Endothelial cell of umbilical vein (primary cell): ENCODE measurements at regions not wholly inside any gene's neighbourhood (a gene's known extent, or its start where the extent isn't known, plus 50 kb on each side); places are given as distances from the start of the nearest gene placed in this dataset.

Source experiments
- BruUV-seq: library from RNA; stranded (reverse); fragments of 400-500 nt; replicated peaks from 2 replicates; lab custom pipeline; 2021; lab: Mats Ljungman, UMichigan
- CTCF ChIA-PET: fragments of 300-600, 350-600 bp; sonication (Branson Sonifier 250); formaldehyde crosslinking; loops from one replicate; lab custom pipeline; 2021; ENCODE audit warnings: antibody characterized with exemption, inconsistent platforms; lab: Charles Lee
- POLR2A ChIA-PET: fragments of 300-600, 350-600 bp; sonication (Branson Sonifier 250); formaldehyde crosslinking; loops from one replicate; lab custom pipeline; 2021; ENCODE audit warnings: antibody characterized with exemption, inconsistent platforms; lab: Charles Lee
- DNase-seq: peaks from one replicate; pipeline ENCODE4 v3.0.0-alpha.2; 2011; ENCODE audit warnings: low read depth, low spot score
- FAIRE-seq: peaks from 2 replicates; lab custom pipeline; 2011; peaks lifted over from hg19 to GRCh38; lab: Jason Lieb, UNC
- H2AFZ ChIP-seq: 2 replicates; pipeline ENCODE4 v1.6.0; 2012; ENCODE audit warnings: low read depth, low read length, control low read depth, inconsistent platforms
- H3K27ac ChIP-seq: 2 replicates; pipeline ENCODE4 v1.5.1; 2011; ENCODE audit warnings: low read depth, mild to moderate bottlenecking, control low read depth, low read length, moderate library complexity; ENCODE audit not compliant: insufficient read depth
- H3K27me3 ChIP-seq, 2 experiments: 2 replicates each; pipeline versions ENCODE4 v1.6.0 to v1.6.1; 2011; ENCODE audit warnings: low read length in 2 of 2, mixed read lengths in 1 of 2; ENCODE audit not compliant: control insufficient read depth in 2 of 2, insufficient read depth in 2 of 2
- H3K36me3 ChIP-seq, 2 experiments: 2 replicates in 1 of 2; 3 replicates in 1 of 2; pipeline ENCODE4 v1.5.1; 2011; ENCODE audit warnings: low read length in 2 of 2, mild to moderate bottlenecking in 1 of 2, moderate library complexity in 1 of 2; ENCODE audit not compliant: control insufficient read depth in 2 of 2, insufficient read depth in 2 of 2; ENCODE audit errors: extremely low read depth in 1 of 2
- H3K4me1 ChIP-seq: 3 replicates; pipeline ENCODE4 v1.5.1; 2011; ENCODE audit warnings: mild to moderate bottlenecking, low read length; ENCODE audit not compliant: control insufficient read depth, insufficient read depth; ENCODE audit errors: extremely low read depth
- H3K4me2 ChIP-seq: 2 replicates; pipeline ENCODE4 v1.6.1; 2011; ENCODE audit warnings: low read length, control low read depth, mixed read lengths; ENCODE audit not compliant: insufficient read depth
- H3K4me3 ChIP-seq, 3 experiments: fragments of 200-600 bp in 1 of 3; sonication (generic), shearing (Covaris generic) in 1 of 3; replicated peaks in 1 of 3; 2 replicates each; pipeline ENCODE4 v1.5.1; 2011 to 2016; ENCODE audit warnings: control low read depth in 3 of 3, low read length in 3 of 3, mild to moderate bottlenecking in 2 of 3, inconsistent platforms in 1 of 3, low read depth in 1 of 3, moderate library complexity in 1 of 3; ENCODE audit not compliant: insufficient read depth in 1 of 3
- H3K79me2 ChIP-seq: 2 replicates; pipeline ENCODE4 v1.6.0; 2012; ENCODE audit warnings: low read length, inconsistent platforms; ENCODE audit not compliant: control insufficient read depth, insufficient read depth
- H3K9ac ChIP-seq: replicated peaks from 2 replicates; pipeline ENCODE3; 2011; ENCODE audit warnings: low read length, control low read depth; ENCODE audit not compliant: insufficient read depth; ENCODE audit errors: extremely low read depth
- H3K9me1 ChIP-seq: replicated peaks from 3 replicates; pipeline ENCODE4 v1.6.0; 2011; ENCODE audit warnings: mild to moderate bottlenecking, low read length; ENCODE audit not compliant: control insufficient read depth, insufficient read depth; ENCODE audit errors: extremely low read depth
- H3K9me3 ChIP-seq: replicated peaks from 2 replicates; pipeline ENCODE4 v1.5.1; 2012; ENCODE audit warnings: low read length, inconsistent platforms; ENCODE audit not compliant: control insufficient read depth, insufficient read depth
- H4K20me1 ChIP-seq: replicated peaks from 2 replicates; pipeline ENCODE3; 2011; ENCODE audit warnings: mild to moderate bottlenecking, low read length; ENCODE audit not compliant: control insufficient read depth, insufficient read depth; ENCODE audit errors: extremely low read depth
- EZH2 ChIP-seq: IDR thresholded peaks from 2 replicates; pipeline ENCODE4 v1.6.1; 2012; ENCODE audit warnings: borderline replicate concordance, low read depth, mild to moderate bottlenecking, moderate library complexity, low read length, inconsistent platforms; ENCODE audit not compliant: severe bottlenecking
- FOS ChIP-seq: IDR thresholded peaks from 2 replicates; pipeline ENCODE4 v1.6.1; 2011; ENCODE audit warnings: mild to moderate bottlenecking, low read length, moderate library complexity, borderline replicate concordance; ENCODE audit not compliant: insufficient read depth
- JUN ChIP-seq: IDR thresholded peaks from 2 replicates; pipeline ENCODE4 v1.6.1; 2011; ENCODE audit warnings: borderline replicate concordance, low read depth; ENCODE audit not compliant: insufficient read length, insufficient read depth
- MYC ChIP-seq: IDR thresholded peaks from one replicate; pipeline ENCODE4 v1.6.1; 2011; ENCODE audit warnings: mild to moderate bottlenecking, low read depth, low read length
- POLR2A ChIP-seq: IDR thresholded peaks from 2 replicates; pipeline ENCODE4 v1.6.1; 2012; ENCODE audit warnings: low read depth, mild to moderate bottlenecking, control low read depth, low read length
- POLR2AphosphoS5 ChIP-seq: IDR thresholded peaks from 2 replicates; pipeline ENCODE4 v1.6.1; 2012; ENCODE audit warnings: low read depth, mild to moderate bottlenecking, control low read depth, low read length, moderate library complexity; ENCODE audit not compliant: insufficient read depth
- dilution Hi-C: fragments of 300-500 bp; cut with MboI; formaldehyde crosslinking; loops from one replicate; pipeline ENCODE4 v1.15.0; 2019; ENCODE audit warnings: low sequenced_read_pairs; ENCODE audit not compliant: extremely low pct_ligation_motif_present
- intact Hi-C: fragments of 100-400 bp; cut with micrococcal nuclease; formaldehyde crosslinking; loops from one replicate; pipeline ENCODE4 v1.10.0; 2022
- TF ChIP-seq, protein P1 (sequence below), 2 donors: IDR thresholded peaks; 1 replicate in 1 of 2; 2 replicates in 1 of 2; pipeline ENCODE4 v1.5.1; 2011; ENCODE audit warnings: low read length in 2 of 2, mild to moderate bottlenecking in 2 of 2, moderate library complexity in 2 of 2, control low read depth in 1 of 2, inconsistent platforms in 1 of 2, low read depth in 1 of 2; ENCODE audit not compliant: insufficient read depth in 1 of 2; ENCODE audit errors: extremely low read depth in 1 of 2
- TF ChIP-seq, protein P2 (sequence below): IDR thresholded peaks from 2 replicates; pipeline ENCODE4 v1.6.1; 2011; ENCODE audit not compliant: insufficient read depth, insufficient read length

DNA sequence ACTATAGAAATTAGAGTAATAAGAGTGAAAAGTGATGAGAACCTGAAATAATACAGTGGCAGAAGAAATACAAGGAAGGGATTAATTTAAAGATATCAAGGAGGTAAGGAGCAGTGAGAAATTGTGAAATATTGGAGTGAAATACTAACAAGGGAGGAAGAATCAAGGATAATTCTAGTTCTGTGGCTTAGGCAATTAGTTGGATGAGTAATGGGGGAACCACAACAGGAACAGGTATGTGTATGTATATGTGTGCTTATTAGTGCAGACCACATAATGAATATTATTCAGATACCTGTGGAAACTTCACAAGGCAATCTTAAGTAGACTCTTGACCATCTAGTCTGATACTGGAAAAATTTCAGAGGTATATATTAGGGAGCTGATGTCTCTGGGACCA, 143.3 kb downstream of the TINAG start:
- dilution Hi-C loops: no loop called here
- ChIA-PET POLR2A (no interaction called here), CTCF (interaction anchor here (0.6 kb wide), 1 partner anchor 12 kb away, joined by 3 read pairs; no protein-coding TSS in a partner anchor)
- no peak for TF ChIP-seq EZH2
- TF ChIP-seq, protein P1, sequence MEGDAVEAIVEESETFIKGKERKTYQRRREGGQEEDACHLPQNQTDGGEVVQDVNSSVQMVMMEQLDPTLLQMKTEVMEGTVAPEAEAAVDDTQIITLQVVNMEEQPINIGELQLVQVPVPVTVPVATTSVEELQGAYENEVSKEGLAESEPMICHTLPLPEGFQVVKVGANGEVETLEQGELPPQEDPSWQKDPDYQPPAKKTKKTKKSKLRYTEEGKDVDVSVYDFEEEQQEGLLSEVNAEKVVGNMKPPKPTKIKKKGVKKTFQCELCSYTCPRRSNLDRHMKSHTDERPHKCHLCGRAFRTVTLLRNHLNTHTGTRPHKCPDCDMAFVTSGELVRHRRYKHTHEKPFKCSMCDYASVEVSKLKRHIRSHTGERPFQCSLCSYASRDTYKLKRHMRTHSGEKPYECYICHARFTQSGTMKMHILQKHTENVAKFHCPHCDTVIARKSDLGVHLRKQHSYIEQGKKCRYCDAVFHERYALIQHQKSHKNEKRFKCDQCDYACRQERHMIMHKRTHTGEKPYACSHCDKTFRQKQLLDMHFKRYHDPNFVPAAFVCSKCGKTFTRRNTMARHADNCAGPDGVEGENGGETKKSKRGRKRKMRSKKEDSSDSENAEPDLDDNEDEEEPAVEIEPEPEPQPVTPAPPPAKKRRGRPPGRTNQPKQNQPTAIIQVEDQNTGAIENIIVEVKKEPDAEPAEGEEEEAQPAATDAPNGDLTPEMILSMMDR (IDR thresholded peaks at IDR 0.05; ENCODE audit: extremely low read depth in 1 of 2, insufficient read depth in 1 of 2, low read depth in 1 of 2, low read length in 2 of 2): no peak
- TF ChIP-seq JUN: no peak
- TF ChIP-seq POLR2A: no peak
- Histone ChIP-seq H3K79me2 (no peaks in the 10 kb centered on the region), H4K20me1 (no peaks in the 10 kb centered on the region), H3K9me1 (no peaks in the 10 kb centered on the region), H3K36me3 (no peaks in the 10 kb centered on the region), H3K4me2 (no peak overlapping the region), H2AFZ (no peak overlapping the region), H3K27me3 (no peaks in the 10 kb centered on the region), H3K27ac (no peak overlapping the region), H3K9ac (no peak overlapping the region), H3K4me3 (no peak overlapping the region), H3K4me1 (no peaks in the 10 kb centered on the region), H3K9me3 (no peaks in the 10 kb centered on the region)
- no peak for FAIRE-seq
- intact Hi-C loops: no loop called here
- no peak for DNase-seq
- no TSS peak for BruUV-seq

DNA sequence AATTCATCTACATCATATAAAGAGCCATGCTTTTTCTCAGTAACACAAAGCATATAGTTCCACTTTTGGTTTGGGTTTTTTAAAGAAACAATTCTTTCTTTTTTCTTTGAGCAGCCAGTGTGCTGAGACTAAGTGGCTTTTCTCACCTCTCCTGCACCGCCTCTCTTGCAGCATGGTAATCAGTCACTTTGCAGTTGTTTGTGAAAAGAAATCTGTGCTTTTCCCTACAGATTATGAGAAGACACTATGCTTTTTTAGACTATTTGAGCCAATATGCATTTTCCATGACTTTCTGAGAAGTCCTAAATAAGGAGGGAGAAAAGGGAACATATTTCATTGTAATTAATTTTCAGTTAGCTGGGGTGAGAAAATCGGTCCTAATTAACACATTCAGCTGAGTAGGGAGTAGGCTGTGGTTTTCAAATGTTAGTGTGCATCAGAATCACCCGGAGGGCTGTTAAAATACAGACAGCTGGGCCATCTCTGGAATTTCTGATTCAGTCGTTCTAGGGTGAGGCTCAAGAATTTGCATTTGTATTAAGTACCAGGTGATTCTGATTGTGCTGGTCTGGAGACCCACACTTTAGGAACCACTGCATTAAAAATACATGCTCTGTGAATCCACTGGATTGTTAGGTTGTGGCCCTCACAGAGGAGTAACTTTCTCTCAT, 155.2 kb downstream of the TINAG start:
- no peak overlapping the region for H3K9ac ChIP-seq
- intact Hi-C loops: no loop called here
- no peak overlapping the region for H3K4me2 ChIP-seq
- H3K79me2 ChIP-seq: no peaks in the 10 kb centered on the region
- DNase-seq (no peak), FAIRE-seq (no peak)
- ChIA-PET CTCF (no interaction called here), POLR2A (no interaction called here)
- no peak overlapping the region for H3K27ac ChIP-seq
- dilution Hi-C loops: no loop called here
- H3K27me3 ChIP-seq: no peaks in the 10 kb centered on the region
- H3K9me1 ChIP-seq: no peaks in the 10 kb centered on the region
- H4K20me1 ChIP-seq: no peaks in the 10 kb centered on the region
- no TSS peak for BruUV-seq
- H2AFZ ChIP-seq: no peak overlapping the region
- no peak overlapping the region for H3K4me3 ChIP-seq
- TF ChIP-seq MYC (no peak), POLR2AphosphoS5 (no peak), FOS (no peak)
- TF ChIP-seq, protein P2, sequence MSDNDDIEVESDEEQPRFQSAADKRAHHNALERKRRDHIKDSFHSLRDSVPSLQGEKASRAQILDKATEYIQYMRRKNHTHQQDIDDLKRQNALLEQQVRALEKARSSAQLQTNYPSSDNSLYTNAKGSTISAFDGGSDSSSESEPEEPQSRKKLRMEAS: no peak
- H3K4me1 ChIP-seq: peaks cover 2% of the 10 kb centered on the region
- H3K9me3 ChIP-seq: no peaks in the 10 kb centered on the region
- H3K36me3 ChIP-seq: no peaks in the 10 kb centered on the region
